Keratinocyte (primary cell): ENCODE measurements at regions not wholly inside any gene's neighbourhood (a gene's known extent, or its start where the extent isn't known, plus 50 kb on each side); places are given as distances from the start of the nearest gene placed in this dataset.
"Not testable (repeated sequence)": the region's sequence is repeated elsewhere in the genome, so short reads cannot be mapped to it uniquely, and the experiment has no call there.

Source experiments
- CTCF ChIP-seq, 3 experiments: IDR thresholded peaks in 1 of 3; conservative IDR thresholded peaks in 1 of 3; optimal IDR thresholded peaks in 1 of 3; 2 replicates in 2 of 3; 3 replicates in 1 of 3; pipeline versions ENCODE3 to v1.5.1; 2011; ENCODE audit warnings: low read length in 3 of 3, mild to moderate bottlenecking in 3 of 3, moderate library complexity in 2 of 3, control low read depth in 1 of 3, inconsistent platforms in 1 of 3; ENCODE audit not compliant: insufficient read depth in 2 of 3; ENCODE audit errors: extremely low read depth in 1 of 3
- EZH2 ChIP-seq: IDR thresholded peaks from one replicate; pipeline ENCODE4 v1.6.1; 2012; ENCODE audit warnings: inconsistent platforms, mild to moderate bottlenecking, low read length, moderate library complexity

- TF ChIP-seq CTCF (optimal IDR thresholded peaks at IDR 0.05 in 1 of 3, IDR thresholded peaks at IDR 0.05 in 1 of 3, conservative IDR thresholded peaks at IDR 0.05 in 1 of 3; ENCODE audit: extremely low read depth in 1 of 3, insufficient read depth in 2 of 3, low read length in 3 of 3); EZH2: not testable (repeated sequence)
Observed at GRCh38 chr17:22116720-22117119, 424.4 kb downstream of the KCNJ18 start.
